ENCODE measurements at regions not wholly inside any gene's neighbourhood (a gene's known extent, or its start where the extent isn't known, plus 50 kb on each side); places are given as distances from the start of the nearest gene placed in this dataset.

- H3K27me3 ChIP-seq (ENCODE audit: control insufficient read depth, insufficient read depth, low read length), result no peaks in the 10 kb centered on the region
- FAIRE-seq (no peak), DNase-seq (no peak)
- H3K9me3 ChIP-seq (ENCODE audit: control insufficient read depth in 2 of 3, insufficient read depth in 1 of 3, low read length in 3 of 3), result no peaks in the 10 kb centered on the region
- H3K4me3 ChIP-seq (ENCODE audit: low read length in 3 of 3), result no peak overlapping the region
- no peaks in the 10 kb centered on the region for H3K4me1 ChIP-seq (ENCODE audit: control insufficient read depth in 2 of 3, insufficient read depth in 2 of 3, low read depth in 1 of 3, low read length in 3 of 3)
- no peaks in the 10 kb centered on the region for H3K36me3 ChIP-seq (ENCODE audit: control insufficient read depth in 2 of 3, insufficient read depth in 3 of 3, low read length in 3 of 3)
- H3K27ac ChIP-seq (ENCODE audit: low read depth in 2 of 2, low read length in 2 of 2), result no peak overlapping the region
- H3K9ac ChIP-seq (ENCODE audit: low read length in 3 of 3), result no peak overlapping the region
- TF ChIP-seq, protein P1, sequence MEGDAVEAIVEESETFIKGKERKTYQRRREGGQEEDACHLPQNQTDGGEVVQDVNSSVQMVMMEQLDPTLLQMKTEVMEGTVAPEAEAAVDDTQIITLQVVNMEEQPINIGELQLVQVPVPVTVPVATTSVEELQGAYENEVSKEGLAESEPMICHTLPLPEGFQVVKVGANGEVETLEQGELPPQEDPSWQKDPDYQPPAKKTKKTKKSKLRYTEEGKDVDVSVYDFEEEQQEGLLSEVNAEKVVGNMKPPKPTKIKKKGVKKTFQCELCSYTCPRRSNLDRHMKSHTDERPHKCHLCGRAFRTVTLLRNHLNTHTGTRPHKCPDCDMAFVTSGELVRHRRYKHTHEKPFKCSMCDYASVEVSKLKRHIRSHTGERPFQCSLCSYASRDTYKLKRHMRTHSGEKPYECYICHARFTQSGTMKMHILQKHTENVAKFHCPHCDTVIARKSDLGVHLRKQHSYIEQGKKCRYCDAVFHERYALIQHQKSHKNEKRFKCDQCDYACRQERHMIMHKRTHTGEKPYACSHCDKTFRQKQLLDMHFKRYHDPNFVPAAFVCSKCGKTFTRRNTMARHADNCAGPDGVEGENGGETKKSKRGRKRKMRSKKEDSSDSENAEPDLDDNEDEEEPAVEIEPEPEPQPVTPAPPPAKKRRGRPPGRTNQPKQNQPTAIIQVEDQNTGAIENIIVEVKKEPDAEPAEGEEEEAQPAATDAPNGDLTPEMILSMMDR (IDR thresholded peaks at IDR 0.05; ENCODE audit: borderline replicate concordance, extremely low read depth, insufficient read depth), result no peak
- intact Hi-C loops (cut with DNase I), result no loop called here
Measured at GRCh38 chr1:221994939-221995338, 253.1 kb upstream of the DUSP10 start.

GRCh38 chr1:221994274-221994698 is 252.4 kb upstream of the DUSP10 start:
- Histone ChIP-seq H3K36me3 (ENCODE audit: control insufficient read depth in 2 of 3, insufficient read depth in 3 of 3, low read length in 3 of 3) (no peaks in the 10 kb centered on the region), H3K27me3 (ENCODE audit: control insufficient read depth, insufficient read depth, low read length) (no peaks in the 10 kb centered on the region), H3K4me3 (ENCODE audit: low read length in 3 of 3) (no peak overlapping the region), H3K27ac (ENCODE audit: low read depth in 2 of 2, low read length in 2 of 2) (no peak overlapping the region), H3K4me1 (ENCODE audit: control insufficient read depth in 2 of 3, insufficient read depth in 2 of 3, low read depth in 1 of 3, low read length in 3 of 3) (no peaks in the 10 kb centered on the region), H3K9ac (ENCODE audit: low read length in 3 of 3) (no peak overlapping the region), H3K9me3 (ENCODE audit: control insufficient read depth in 2 of 3, insufficient read depth in 1 of 3, low read length in 3 of 3) (no peaks in the 10 kb centered on the region)
- FAIRE-seq (no peak), DNase-seq (no peak)
- TF ChIP-seq, protein P1 (IDR thresholded peaks at IDR 0.05; ENCODE audit: borderline replicate concordance, extremely low read depth, insufficient read depth), result no peak
- intact Hi-C loops (cut with DNase I), result no loop called here

DNA sequence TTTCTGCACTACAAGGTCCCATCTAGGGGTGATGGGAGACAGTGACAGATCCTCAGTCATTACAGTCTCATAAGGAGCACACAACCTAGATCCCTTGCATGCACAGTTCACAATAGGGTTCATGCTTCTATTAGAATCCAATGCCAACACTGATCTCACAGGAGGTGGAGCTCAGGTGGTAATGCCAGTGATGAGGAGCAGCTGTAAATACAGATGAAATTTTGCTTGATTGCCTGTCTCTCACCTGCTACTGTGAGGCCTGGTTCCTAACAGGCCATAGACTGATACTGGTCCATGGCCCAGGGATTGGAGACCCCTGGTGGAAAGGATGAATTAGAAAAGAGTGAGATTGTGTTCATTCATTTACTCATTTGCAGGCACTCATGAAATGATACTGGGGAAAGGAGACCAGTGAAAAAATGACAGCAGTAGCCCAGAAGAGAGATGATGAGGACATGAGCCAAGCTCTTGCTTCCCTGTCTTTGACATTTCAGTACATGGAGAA is 251.6 kb upstream of the DUSP10 start:
- FAIRE-seq, result no peak
- no peaks in the 10 kb centered on the region for H3K27me3 ChIP-seq (ENCODE audit: control insufficient read depth, insufficient read depth, low read length)
- H3K9ac ChIP-seq (ENCODE audit: low read length in 3 of 3), result no peak overlapping the region
- no peak overlapping the region for H3K4me3 ChIP-seq (ENCODE audit: low read length in 3 of 3)
- DNase-seq, result no peak
- no peaks in the 10 kb centered on the region for H3K36me3 ChIP-seq (ENCODE audit: control insufficient read depth in 2 of 3, insufficient read depth in 3 of 3, low read length in 3 of 3)
- no peak overlapping the region for H3K27ac ChIP-seq (ENCODE audit: low read depth in 2 of 2, low read length in 2 of 2)
- no peaks in the 10 kb centered on the region for H3K4me1 ChIP-seq (ENCODE audit: control insufficient read depth in 2 of 3, insufficient read depth in 2 of 3, low read depth in 1 of 3, low read length in 3 of 3)
- intact Hi-C loops (cut with DNase I), result no loop called here
- no peaks in the 10 kb centered on the region for H3K9me3 ChIP-seq (ENCODE audit: control insufficient read depth in 2 of 3, insufficient read depth in 1 of 3, low read length in 3 of 3)
- TF ChIP-seq, protein P1 (IDR thresholded peaks at IDR 0.05; ENCODE audit: borderline replicate concordance, extremely low read depth, insufficient read depth), result no peak

DNA sequence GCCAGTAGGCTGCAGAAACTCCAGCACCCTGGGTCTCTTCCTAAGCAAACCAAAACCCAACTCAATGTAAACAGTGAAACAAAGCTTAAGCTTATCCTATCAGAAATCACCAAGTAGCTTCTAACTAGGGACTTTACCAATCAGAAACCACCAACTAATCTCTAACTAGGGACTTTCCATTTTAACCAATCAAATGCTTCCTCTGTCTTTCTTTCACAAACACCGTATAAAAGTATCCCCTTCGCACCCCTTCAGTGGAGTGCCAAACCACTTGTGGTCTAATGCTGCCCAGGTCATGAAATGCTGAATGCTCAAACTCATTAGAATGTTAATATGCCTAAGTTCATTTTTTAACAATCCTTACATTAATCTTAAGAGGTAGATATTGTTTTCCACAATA is 250.5 kb upstream of the DUSP10 start:
- Histone ChIP-seq H3K9me3 (ENCODE audit: control insufficient read depth in 2 of 3, insufficient read depth in 1 of 3, low read length in 3 of 3) (no peaks in the 10 kb centered on the region), H3K36me3 (ENCODE audit: control insufficient read depth in 2 of 3, insufficient read depth in 3 of 3, low read length in 3 of 3) (no peaks in the 10 kb centered on the region), H3K27me3 (ENCODE audit: control insufficient read depth, insufficient read depth, low read length) (no peaks in the 10 kb centered on the region), H3K9ac (ENCODE audit: low read length in 3 of 3) (no peak overlapping the region), H3K4me1 (ENCODE audit: control insufficient read depth in 2 of 3, insufficient read depth in 2 of 3, low read depth in 1 of 3, low read length in 3 of 3) (no peaks in the 10 kb centered on the region), H3K27ac (ENCODE audit: low read depth in 2 of 2, low read length in 2 of 2) (no peak overlapping the region), H3K4me3 (ENCODE audit: low read length in 3 of 3) (no peak overlapping the region)
- TF ChIP-seq, protein P1 (IDR thresholded peaks at IDR 0.05; ENCODE audit: borderline replicate concordance, extremely low read depth, insufficient read depth), result no peak
- no peak for DNase-seq
- no peak for FAIRE-seq
- intact Hi-C loops (cut with DNase I), result no loop called here
